Embryonic facial prominence (tissue), 1 donor: ENCODE measurements at regions not wholly inside any gene's neighbourhood (a gene's known extent, or its start where the extent isn't known, plus 50 kb on each side); places are given as distances from the start of the nearest gene placed in this dataset.
"Not testable (repeated sequence)": the region's sequence is repeated elsewhere in the genome, so short reads cannot be mapped to it uniquely, and the experiment has no call there.

Experiments
- DNase-seq: peaks from one replicate; pipeline ENCODE4 v3.0.0-alpha.2; 2016; ENCODE audit errors: extremely low spot score

GRCh38 chr4:104549736-104550135 is 55.0 kb upstream of the CXXC4 start:
- no peak for DNase-seq

GRCh38 chr4:104559502-104559901 is 64.8 kb upstream of the CXXC4 start:
- DNase-seq, result no peak

GRCh38 chr4:104571341-104571740 is 76.6 kb upstream of the CXXC4 start:
- no peak for DNase-seq

GRCh38 chr4:104574371-104574770 is 79.7 kb upstream of the CXXC4 start:
- no peak for DNase-seq

GRCh38 chr4:104575278-104575677 is 80.6 kb upstream of the CXXC4 start:
- no peak for DNase-seq

GRCh38 chr4:104577405-104577804 is 82.7 kb upstream of the CXXC4 start:
- DNase-seq, result no peak

- DNase-seq, result not testable (repeated sequence)
Observed at GRCh38 chr4:104581476-104581875, 86.8 kb upstream of the CXXC4 start.

GRCh38 chr4:104582056-104582455 is 87.4 kb upstream of the CXXC4 start:
- not testable (repeated sequence) for DNase-seq

GRCh38 chr4:104589264-104589868 is 94.7 kb upstream of the CXXC4 start:
- DNase-seq, result no peak

- DNase-seq, result peak; percentile 16
Observed at GRCh38 chr4:104591510-104591911, 96.8 kb upstream of the CXXC4 start.

- no peak for DNase-seq
Observed at GRCh38 chr4:104592183-104592582, 97.5 kb upstream of the CXXC4 start.

GRCh38 chr4:104593019-104593418 is 98.3 kb upstream of the CXXC4 start:
- no peak for DNase-seq

- DNase-seq, result no peak
Observed at GRCh38 chr4:104596189-104596588, 101.5 kb upstream of the CXXC4 start.

- no peak for DNase-seq
Observed at GRCh38 chr4:104615496-104615895, 120.8 kb upstream of the CXXC4 start.

GRCh38 chr4:104615926-104616325 is 121.2 kb upstream of the CXXC4 start:
- DNase-seq, result no peak

- no peak for DNase-seq
Observed at GRCh38 chr4:104616401-104616820, 121.7 kb upstream of the CXXC4 start.

GRCh38 chr4:104625706-104626105 is 131.0 kb upstream of the CXXC4 start:
- no peak for DNase-seq

GRCh38 chr4:104629601-104630000 is 134.9 kb upstream of the CXXC4 start:
- DNase-seq, result no peak

GRCh38 chr4:104630272-104630671 is 135.6 kb upstream of the CXXC4 start:
- no peak for DNase-seq

GRCh38 chr4:104631000-104631399 is 136.3 kb upstream of the CXXC4 start:
- no peak for DNase-seq

- DNase-seq, result no peak
Observed at GRCh38 chr4:104641418-104641817, 146.7 kb upstream of the CXXC4 start.

- DNase-seq, result no peak
Observed at GRCh38 chr4:104642521-104642920, 147.8 kb upstream of the CXXC4 start.

GRCh38 chr4:104643805-104644204 is 149.1 kb upstream of the CXXC4 start:
- no peak for DNase-seq

GRCh38 chr4:104649631-104650030 is 154.9 kb upstream of the CXXC4 start:
- no peak for DNase-seq
